Panc1 (cell line): ENCODE measurements at regions not wholly inside any gene's neighbourhood (a gene's known extent, or its start where the extent isn't known, plus 50 kb on each side); places are given as distances from the start of the nearest gene placed in this dataset.
"Not testable (repeated sequence)": the region's sequence is repeated elsewhere in the genome, so short reads cannot be mapped to it uniquely, and the experiment has no call there.

Experiments used
- ATAC-seq: fragments of 200-7000 bp; cut with Tn5 transposase; 2 replicates; pipeline ENCODE4 v1.9.1; 2020; ENCODE audit warnings: mild to moderate bottlenecking, moderate library complexity
- BruUV-seq: library from RNA; stranded (reverse); fragments of 400-500 nt; replicated peaks from 2 replicates; lab custom pipeline; 2021; lab: Mats Ljungman, UMichigan
- CTCF ChIA-PET: fragments of 300-600 bp; sonication (Branson Sonifier 250); formaldehyde crosslinking; loops from one replicate; lab custom pipeline; 2022; ENCODE audit warnings: antibody characterized with exemption; lab: Charles Lee
- POLR2A ChIA-PET: fragments of 300-600 bp; sonication (Branson Sonifier 250); formaldehyde crosslinking; loops from one replicate; lab custom pipeline; 2022; ENCODE audit warnings: antibody characterized with exemption; lab: Charles Lee
- DNase-seq: peaks from one replicate; pipeline ENCODE4 v3.0.0-alpha.2; 2010; ENCODE audit warnings: low read depth, low spot score
- H3K27ac ChIP-seq: 2 replicates; pipeline ENCODE4 v1.5.1; 2011; ENCODE audit warnings: mild to moderate bottlenecking, low read length, inconsistent platforms
- H3K27me3 ChIP-seq: fragments of 200-500 bp; sonication (Bioruptor generic); 2 replicates; pipeline ENCODE4 v1.6.0; 2014; ENCODE audit warnings: low read length, inconsistent platforms; ENCODE audit not compliant: control insufficient read depth, insufficient read depth
- H3K36me3 ChIP-seq: fragments of 200-500 bp; sonication (Bioruptor generic); 2 replicates; pipeline ENCODE4 v1.5.1; 2014; ENCODE audit warnings: inconsistent platforms, mild to moderate bottlenecking, low read length, moderate library complexity; ENCODE audit not compliant: control insufficient read depth, insufficient read depth
- H3K4me1 ChIP-seq: 2 replicates; pipeline ENCODE4 v1.5.1; 2011; ENCODE audit warnings: inconsistent platforms, mild to moderate bottlenecking, low read length, moderate library complexity; ENCODE audit not compliant: control insufficient read depth, insufficient read depth
- H3K4me3 ChIP-seq, 2 experiments: 2 replicates each; pipeline ENCODE4 v1.5.1; 2011 to 2012; ENCODE audit warnings: low read depth in 2 of 2, low read length in 2 of 2, mild to moderate bottlenecking in 2 of 2, inconsistent platforms in 1 of 2, moderate library complexity in 1 of 2
- H3K9me3 ChIP-seq: fragments of 200-500 bp; sonication (Bioruptor generic); 2 replicates; pipeline ENCODE4 v1.5.1; 2014; ENCODE audit warnings: low read depth, mild to moderate bottlenecking, inconsistent platforms, low read length, moderate library complexity; ENCODE audit not compliant: control insufficient read depth, insufficient read depth
- CTCF ChIP-seq: fragments of 450-650 bp; IDR thresholded peaks from 2 replicates; pipeline ENCODE4 v1.5.1; 2017; ENCODE audit warnings: mild to moderate bottlenecking
- POLR2AphosphoS5 ChIP-seq: IDR thresholded peaks from 2 replicates; pipeline ENCODE4 v1.6.1; 2012; ENCODE audit warnings: mild to moderate bottlenecking, low read depth, low read length, moderate library complexity
- REST ChIP-seq, 2 experiments: IDR thresholded peaks; 2 replicates each; pipeline ENCODE4 v1.6.1; 2011 to 2012; ENCODE audit warnings: low read depth in 2 of 2, control low read depth in 1 of 2, low read length in 1 of 2, mild to moderate bottlenecking in 1 of 2, moderate library complexity in 1 of 2; ENCODE audit not compliant: insufficient read depth in 1 of 2
- SIN3A ChIP-seq: IDR thresholded peaks from 2 replicates; pipeline ENCODE4 v1.6.1; 2012; ENCODE audit warnings: low read depth, mild to moderate bottlenecking, low read length, moderate library complexity, borderline replicate concordance; ENCODE audit not compliant: insufficient read depth
- TCF7L2 ChIP-seq: IDR thresholded peaks from 2 replicates; pipeline ENCODE4 v1.6.1; 2011; ENCODE audit warnings: mild to moderate bottlenecking, low read depth, low read length, inconsistent platforms
- in situ Hi-C: cut with HindIII; loops from 2 replicates; pipeline ENCODE4 v1.10.0; 2016; ENCODE audit warnings: low sequenced_read_pairs, low pct_unique_long_range_greater_than_20kb
- intact Hi-C: fragments of 100-400 bp; cut with micrococcal nuclease; formaldehyde crosslinking; loops from one replicate; pipeline ENCODE4 v1.10.0; 2022; ENCODE audit not compliant: unreplicated experiment

GRCh38 chr13:27349458-27349857 is 75.0 kb upstream of the GTF3A start:
- POLR2A ChIA-PET: interaction anchor here (0.6 kb wide), 1 partner anchor 30 kb away, joined by 3 read pairs; no protein-coding TSS in a partner anchor
- Histone ChIP-seq H3K9me3 (no peaks in the 10 kb centered on the region), H3K4me1 (peaks cover 17% of the 10 kb centered on the region), H3K27me3 (no peaks in the 10 kb centered on the region), H3K4me3 (no peak overlapping the region), H3K36me3 (no peaks in the 10 kb centered on the region), H3K27ac (peak overlapping the region; percentile 39)
- CTCF ChIA-PET: interaction anchor here (0.5 kb wide), 1 partner anchor 11 kb away, joined by 3 read pairs; no protein-coding TSS in a partner anchor
- intact Hi-C loops: no loop called here
- in situ Hi-C loops: no loop called here
- TF ChIP-seq TCF7L2: no peak
- TF ChIP-seq POLR2AphosphoS5: no peak
- no peak for TF ChIP-seq SIN3A
- no peak for TF ChIP-seq REST (IDR thresholded peaks at IDR 0.05; ENCODE audit: insufficient read depth in 1 of 2, low read depth in 2 of 2, low read length in 1 of 2)
- TF ChIP-seq CTCF: no peak
- DNase-seq: no peak
- ATAC-seq: no peak
- BruUV-seq: no TSS peak

- H3K36me3 ChIP-seq, ATAC-seq, H3K27me3 ChIP-seq, DNase-seq, POLR2A ChIA-PET, H3K9me3 ChIP-seq, BruUV-seq, in situ Hi-C loops, H3K4me3 ChIP-seq, CTCF ChIA-PET: not testable (repeated sequence)
- Histone ChIP-seq H3K27ac (peak overlapping the region; percentile 35; the same call in 1 of the 2 replicates), H3K4me1 (peaks cover 26% of the 10 kb centered on the region)
- intact Hi-C loops: loop anchor here (5.0 kb wide), 2 partner anchors 74 to 179 kb away; partner anchors contain the start of gene USP12
Observed at GRCh38 chr13:27350825-27351224, 73.6 kb upstream of the GTF3A start.

GRCh38 chr13:27352698-27353097 is 71.7 kb upstream of the GTF3A start:
- peak overlapping the region; percentile 20 to 54 for H3K4me3 ChIP-seq
- DNase-seq (no peak), ATAC-seq (peak; percentile 67)
- ChIA-PET POLR2A (no interaction called here), CTCF (interaction anchor here (1.2 to 1.3 kb wide), 2 partner anchors 10 to 367 kb away, joined by 5 to 7 read pairs; no protein-coding TSS in a partner anchor)
- BruUV-seq: no TSS peak
- intact Hi-C loops: loop anchor here (5.0 kb wide), 2 partner anchors 75 to 180 kb away; partner anchors contain the start of gene USP12
- H3K4me1 ChIP-seq: peaks cover 33% of the 10 kb centered on the region
- TF ChIP-seq POLR2AphosphoS5 (no peak), REST (IDR thresholded peaks at IDR 0.05; ENCODE audit: insufficient read depth in 1 of 2, low read depth in 2 of 2, low read length in 1 of 2) (no peak), CTCF (no peak), SIN3A (no peak), TCF7L2 (no peak)
- in situ Hi-C loops: no loop called here
- peak overlapping the region; percentile 80 for H3K27ac ChIP-seq
- H3K36me3 ChIP-seq: no peaks in the 10 kb centered on the region
- H3K9me3 ChIP-seq: no peaks in the 10 kb centered on the region
- no peaks in the 10 kb centered on the region for H3K27me3 ChIP-seq
